GM18508 (cell line): ENCODE measurements at regions not wholly inside any gene's neighbourhood (a gene's known extent, or its start where the extent isn't known, plus 50 kb on each side); places are given as distances from the start of the nearest gene placed in this dataset.

ENCODE experiments used
- ATAC-seq: cut with Tn5 transposase; IDR thresholded peaks from one replicate; pipeline ENCODE4 v1.9.1; 2021; ENCODE audit warnings: moderate number of reproducible peaks; ENCODE audit not compliant: insufficient read depth, unreplicated experiment

- peak; percentile 59 for ATAC-seq
Observed at GRCh38 chr9:68643901-68644809, 60.9 kb upstream of the PIP5K1B start.

GRCh38 chr9:68644831-68645230 lies 60.2 kb upstream of the PIP5K1B start:
- no peak for ATAC-seq

- ATAC-seq, result no peak
Observed at GRCh38 chr9:68648164-68648563, 56.9 kb upstream of the PIP5K1B start.

GRCh38 chr9:68648971-68649370 lies 56.1 kb upstream of the PIP5K1B start:
- ATAC-seq, result no peak

- ATAC-seq, result no peak
Observed at GRCh38 chr9:68651280-68651893, 53.7 kb upstream of the PIP5K1B start.

GRCh38 chr9:68653141-68653595 lies 51.9 kb upstream of the PIP5K1B start:
- peak; percentile 57 for ATAC-seq

GRCh38 chr9:68654075-68654474 lies 51.0 kb upstream of the PIP5K1B start:
- ATAC-seq, result no peak
